Osteoblast (primary cell): ENCODE measurements at regions not wholly inside any gene's neighbourhood (a gene's known extent, or its start where the extent isn't known, plus 50 kb on each side); places are given as distances from the start of the nearest gene placed in this dataset.

ENCODE experiments used
- DNase-seq: peaks from one replicate; pipeline ENCODE4 v3.0.0; 2011; ENCODE audit warnings: low spot score, mixed read lengths; ENCODE audit not compliant: insufficient read length; ENCODE audit errors: missing footprints
- H2AFZ ChIP-seq: 2 replicates; pipeline ENCODE4 v1.6.0; 2011; ENCODE audit warnings: mild to moderate bottlenecking, low read length
- H3K27ac ChIP-seq: 2 replicates; pipeline ENCODE4 v1.5.1; 2011; ENCODE audit warnings: mild to moderate bottlenecking, low read depth, low read length, moderate library complexity
- H3K27me3 ChIP-seq: 2 replicates; pipeline ENCODE4 v1.6.0; 2012; ENCODE audit warnings: mild to moderate bottlenecking, control low read depth, inconsistent platforms, low read length, moderate library complexity; ENCODE audit not compliant: insufficient read depth
- H3K36me3 ChIP-seq: 2 replicates; pipeline ENCODE4 v1.5.1; 2011; ENCODE audit warnings: mild to moderate bottlenecking, low read length, control low read depth, moderate library complexity; ENCODE audit not compliant: insufficient read depth
- H3K4me1 ChIP-seq: 2 replicates; pipeline ENCODE4 v1.5.1; 2011; ENCODE audit warnings: mild to moderate bottlenecking, low read length, control low read depth, moderate library complexity; ENCODE audit not compliant: insufficient read depth
- H3K4me2 ChIP-seq: 2 replicates; pipeline ENCODE4 v1.6.0; 2011; ENCODE audit warnings: mild to moderate bottlenecking, low read length; ENCODE audit not compliant: insufficient read depth
- H3K4me3 ChIP-seq: fragments of 200-600 bp; sonication (generic); 3 replicates; pipeline ENCODE4 v1.5.1; 2012; ENCODE audit warnings: mild to moderate bottlenecking, low read length, inconsistent platforms; ENCODE audit not compliant: insufficient read depth
- H3K79me2 ChIP-seq: 2 replicates; pipeline ENCODE4 v1.6.0; 2012; ENCODE audit warnings: mild to moderate bottlenecking, low read length, control low read depth, inconsistent platforms; ENCODE audit not compliant: insufficient read depth
- H3K9me3 ChIP-seq: 2 replicates; pipeline ENCODE4 v1.5.1; 2011; ENCODE audit warnings: low read depth, low read length, control low read depth
- H4K20me1 ChIP-seq: 2 replicates; pipeline ENCODE4 v1.6.0; 2012; ENCODE audit warnings: mild to moderate bottlenecking, low read length, control low read depth; ENCODE audit not compliant: insufficient read depth
- CTCF ChIP-seq: IDR thresholded peaks from 2 replicates; pipeline ENCODE4 v1.5.1; 2011; ENCODE audit warnings: mild to moderate bottlenecking, low read depth, low read length, moderate library complexity; ENCODE audit errors: extremely low read depth

GRCh38 chr12:14280921-14281320, 84.6 kb upstream of the ATF7IP start:
- DNase-seq: no peak
- no peaks in the 10 kb centered on the region for H3K4me1 ChIP-seq
- no peaks in the 10 kb centered on the region for H3K36me3 ChIP-seq
- no peak overlapping the region for H3K4me3 ChIP-seq
- no peak overlapping the region for H3K27ac ChIP-seq
- H3K27me3 ChIP-seq: no peaks in the 10 kb centered on the region
- H3K9me3 ChIP-seq: no peaks in the 10 kb centered on the region
- no peaks in the 10 kb centered on the region for H3K79me2 ChIP-seq
- no peak overlapping the region for H2AFZ ChIP-seq
- no peak overlapping the region for H3K4me2 ChIP-seq
- no peaks in the 10 kb centered on the region for H4K20me1 ChIP-seq
- no peak for TF ChIP-seq CTCF

- no peak for DNase-seq
These were observed 83.9 kb upstream of the ATF7IP start for GRCh38 chr12:14281539-14281938.

GRCh38 chr12:14283489-14284144, 81.9 kb upstream of the ATF7IP start:
- no peak overlapping the region for H3K4me3 ChIP-seq
- H3K9me3 ChIP-seq: no peaks in the 10 kb centered on the region
- H4K20me1 ChIP-seq: no peaks in the 10 kb centered on the region
- no peak overlapping the region for H3K27ac ChIP-seq
- H3K4me1 ChIP-seq: no peaks in the 10 kb centered on the region
- H3K36me3 ChIP-seq: no peaks in the 10 kb centered on the region
- no peaks in the 10 kb centered on the region for H3K27me3 ChIP-seq
- H3K79me2 ChIP-seq: no peaks in the 10 kb centered on the region
- peak overlapping the region; percentile 53 for H2AFZ ChIP-seq
- TF ChIP-seq CTCF: no peak
- no peak for DNase-seq
- no peak overlapping the region for H3K4me2 ChIP-seq

More at GRCh38 chr12:14281539-14281938, 83.9 kb upstream of the ATF7IP start:
- no peaks in the 10 kb centered on the region for H3K4me1 ChIP-seq
- H3K4me3 ChIP-seq: no peak overlapping the region
- H3K4me2 ChIP-seq: no peak overlapping the region
- no peaks in the 10 kb centered on the region for H3K27me3 ChIP-seq
- no peak for TF ChIP-seq CTCF
- no peaks in the 10 kb centered on the region for H3K36me3 ChIP-seq
- no peaks in the 10 kb centered on the region for H3K79me2 ChIP-seq
- H4K20me1 ChIP-seq: no peaks in the 10 kb centered on the region
- H3K9me3 ChIP-seq: no peaks in the 10 kb centered on the region
- no peak overlapping the region for H2AFZ ChIP-seq
- H3K27ac ChIP-seq: no peak overlapping the region

GRCh38 chr12:14284184-14284722, 81.2 kb upstream of the ATF7IP start:
- Histone ChIP-seq H3K27ac (no peak overlapping the region), H3K79me2 (no peaks in the 10 kb centered on the region), H4K20me1 (no peaks in the 10 kb centered on the region), H3K4me3 (no peak overlapping the region), H3K9me3 (no peaks in the 10 kb centered on the region), H3K27me3 (no peaks in the 10 kb centered on the region), H2AFZ (peak overlapping the region; percentile 53), H3K36me3 (no peaks in the 10 kb centered on the region), H3K4me2 (no peak overlapping the region), H3K4me1 (no peaks in the 10 kb centered on the region)
- DNase-seq: peak; percentile 50
- TF ChIP-seq CTCF: no peak
